ENCODE measurements at regions not wholly inside any gene's neighbourhood (a gene's known extent, or its start where the extent isn't known, plus 50 kb on each side); places are given as distances from the start of the nearest gene placed in this dataset.

DNA sequence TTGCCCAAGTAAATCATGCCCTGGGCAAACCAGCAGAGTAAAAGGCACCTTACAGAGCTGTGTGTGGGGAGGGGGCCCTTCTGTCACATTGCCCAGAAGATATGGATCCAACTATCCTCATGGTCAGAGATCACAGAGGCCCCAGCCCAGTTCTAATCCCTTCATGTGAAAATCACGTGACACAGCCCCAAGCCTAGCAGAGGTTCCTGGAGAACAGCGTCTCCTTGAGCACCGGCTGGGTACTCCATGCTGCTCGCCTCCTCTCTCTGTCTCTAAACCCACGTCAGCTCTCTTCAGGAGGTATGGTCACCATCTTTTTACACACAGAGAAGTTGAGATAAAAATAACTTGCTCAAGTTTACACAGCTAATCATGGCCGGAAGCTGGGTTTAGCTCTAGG is 230.2 kb downstream of the ANKRD60 start:
- Histone ChIP-seq H2AK5ac (ENCODE audit: low read length) (no peak overlapping the region), H3K18ac (ENCODE audit: low read length) (no peak overlapping the region), H3K27me3 (ENCODE audit: insufficient read depth, low read length) (no peaks in the 10 kb centered on the region), H2BK12ac (ENCODE audit: low read length) (no peak overlapping the region), H2AFZ (ENCODE audit: insufficient read depth, low read length, poor library complexity) (no peak overlapping the region), H3K27ac (ENCODE audit: low read depth, low read length) (no peak overlapping the region), H4K91ac (ENCODE audit: low read depth, low read length) (no peak overlapping the region), H3K79me2 (ENCODE audit: control insufficient read depth, insufficient read depth, low read length, poor library complexity) (no peaks in the 10 kb centered on the region), H3K9me3 (ENCODE audit: insufficient read depth, low read depth, low read length) (no peaks in the 10 kb centered on the region), H3K4me3 (ENCODE audit: low read depth, low read length) (no peak overlapping the region), H3K4me1 (ENCODE audit: control insufficient read depth in 1 of 2, insufficient read depth in 2 of 2, low read length in 2 of 2) (peaks cover 3 to 6% of the 10 kb centered on the region in 2 experiments), H2BK120ac (ENCODE audit: insufficient read depth, low read length, poor library complexity) (no peak overlapping the region), H3K4ac (ENCODE audit: low read depth, low read length) (no peak overlapping the region), H4K12ac (ENCODE audit: low read depth, low read length) (no peak overlapping the region), H4K8ac (ENCODE audit: low read depth, low read length) (no peak overlapping the region), H3K9ac (ENCODE audit: low read length) (no peak overlapping the region), H2BK5ac (ENCODE audit: low read depth, low read length, poor library complexity) (no peak overlapping the region), H3K14ac (ENCODE audit: low read length) (no peak overlapping the region), H3K23ac (ENCODE audit: low read length) (no peak overlapping the region), H3K4me2 (ENCODE audit: low read length) (no peak overlapping the region), H3K79me1 (ENCODE audit: low read length) (no peaks in the 10 kb centered on the region), H3K36me3 (ENCODE audit: control insufficient read depth in 1 of 2, insufficient read depth in 2 of 2, low read length in 2 of 2) (no peaks in the 10 kb centered on the region)
- no peak for DNase-seq
- WGBS (ENCODE audit: extremely low coverage, insufficient coverage, insufficient read length), result no CpG with 5 or more reads among the region's 6 CpGs

DNA sequence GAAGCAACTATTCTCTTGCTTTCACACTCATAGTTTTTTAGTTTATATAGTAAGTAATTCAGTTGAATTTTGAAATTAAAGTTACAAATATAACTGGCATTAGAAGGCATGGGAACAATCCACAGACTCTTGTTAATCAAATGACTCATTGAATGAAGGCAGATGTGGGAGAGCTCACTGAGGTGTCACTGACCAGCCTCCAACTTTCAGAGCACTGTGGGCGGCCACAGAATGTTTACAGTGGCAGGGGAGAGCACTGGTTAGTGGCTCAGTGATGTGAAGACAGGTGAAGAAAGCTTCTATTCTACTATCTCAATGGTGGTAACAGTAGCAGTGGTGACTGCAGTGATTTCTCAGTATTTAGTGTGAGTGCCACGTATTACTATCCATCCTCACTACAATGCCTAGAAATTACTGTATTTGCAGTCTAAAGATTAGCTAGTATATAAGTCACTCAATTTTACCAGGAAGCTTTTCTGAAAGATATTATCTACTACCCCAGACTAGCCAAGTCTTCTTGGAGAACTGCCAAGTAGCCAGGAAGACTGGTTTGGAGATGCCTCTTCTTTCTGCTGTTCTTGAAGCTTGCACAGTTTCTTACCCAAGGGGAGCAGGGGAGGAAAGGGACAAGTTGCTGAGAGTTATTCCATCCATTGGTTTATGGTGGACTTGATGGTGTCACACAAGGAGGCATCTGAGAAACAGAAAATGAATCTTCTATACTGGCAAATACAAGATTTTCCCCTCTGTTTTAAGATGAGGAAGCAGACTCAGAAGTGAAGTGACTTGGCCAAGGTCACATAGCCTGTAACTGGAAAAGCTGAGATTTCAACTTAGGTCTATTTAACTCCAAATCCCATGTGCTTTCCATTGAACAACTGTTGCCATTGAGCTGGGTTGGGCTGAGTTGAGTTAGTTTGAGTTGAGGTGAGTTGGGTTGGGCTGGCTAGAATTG is 231.2 kb downstream of the ANKRD60 start:
- no peak overlapping the region for H3K23ac ChIP-seq (ENCODE audit: low read length)
- no peak overlapping the region for H3K9ac ChIP-seq (ENCODE audit: low read length)
- no peaks in the 10 kb centered on the region for H3K79me1 ChIP-seq (ENCODE audit: low read length)
- no peak overlapping the region for H2BK5ac ChIP-seq (ENCODE audit: low read depth, low read length, poor library complexity)
- H3K18ac ChIP-seq (ENCODE audit: low read length), result no peak overlapping the region
- H3K4me2 ChIP-seq (ENCODE audit: low read length), result no peak overlapping the region
- no peak overlapping the region for H2AFZ ChIP-seq (ENCODE audit: insufficient read depth, low read length, poor library complexity)
- no peak overlapping the region for H3K4ac ChIP-seq (ENCODE audit: low read depth, low read length)
- no peak for DNase-seq
- H3K36me3 ChIP-seq (ENCODE audit: control insufficient read depth in 1 of 2, insufficient read depth in 2 of 2, low read length in 2 of 2), result no peaks in the 10 kb centered on the region
- no CpG with 5 or more reads among the region's 2 CpGs for WGBS (ENCODE audit: extremely low coverage, insufficient coverage, insufficient read length)
- no peak overlapping the region for H2BK120ac ChIP-seq (ENCODE audit: insufficient read depth, low read length, poor library complexity)
- no peak overlapping the region for H4K8ac ChIP-seq (ENCODE audit: low read depth, low read length)
- no peak overlapping the region for H3K27ac ChIP-seq (ENCODE audit: low read depth, low read length)
- no peaks in the 10 kb centered on the region for H3K9me3 ChIP-seq (ENCODE audit: insufficient read depth, low read depth, low read length)
- H3K14ac ChIP-seq (ENCODE audit: low read length), result no peak overlapping the region
- H3K27me3 ChIP-seq (ENCODE audit: insufficient read depth, low read length), result no peaks in the 10 kb centered on the region
- H3K4me3 ChIP-seq (ENCODE audit: low read depth, low read length), result no peak overlapping the region
- peaks cover 3 to 6% of the 10 kb centered on the region in 2 experiments for H3K4me1 ChIP-seq (ENCODE audit: control insufficient read depth in 1 of 2, insufficient read depth in 2 of 2, low read length in 2 of 2)
- no peak overlapping the region for H4K12ac ChIP-seq (ENCODE audit: low read depth, low read length)
- H4K91ac ChIP-seq (ENCODE audit: low read depth, low read length), result no peak overlapping the region
- no peak overlapping the region for H2BK12ac ChIP-seq (ENCODE audit: low read length)
- H2AK5ac ChIP-seq (ENCODE audit: low read length), result no peak overlapping the region
- H3K79me2 ChIP-seq (ENCODE audit: control insufficient read depth, insufficient read depth, low read length, poor library complexity), result no peaks in the 10 kb centered on the region

- Histone ChIP-seq H3K14ac (ENCODE audit: low read length) (no peak overlapping the region), H3K18ac (ENCODE audit: low read length) (no peak overlapping the region), H3K23ac (ENCODE audit: low read length) (no peak overlapping the region), H2BK120ac (ENCODE audit: insufficient read depth, low read length, poor library complexity) (no peak overlapping the region), H2BK12ac (ENCODE audit: low read length) (no peak overlapping the region), H3K79me2 (ENCODE audit: control insufficient read depth, insufficient read depth, low read length, poor library complexity) (no peaks in the 10 kb centered on the region), H3K79me1 (ENCODE audit: low read length) (no peaks in the 10 kb centered on the region), H4K91ac (ENCODE audit: low read depth, low read length) (no peak overlapping the region), H2AK5ac (ENCODE audit: low read length) (no peak overlapping the region), H3K4me2 (ENCODE audit: low read length) (no peak overlapping the region), H3K27me3 (ENCODE audit: insufficient read depth, low read length) (no peaks in the 10 kb centered on the region), H2AFZ (ENCODE audit: insufficient read depth, low read length, poor library complexity) (no peak overlapping the region), H3K4ac (ENCODE audit: low read depth, low read length) (no peak overlapping the region), H3K9me3 (ENCODE audit: insufficient read depth, low read depth, low read length) (no peaks in the 10 kb centered on the region), H3K36me3 (ENCODE audit: control insufficient read depth in 1 of 2, insufficient read depth in 2 of 2, low read length in 2 of 2) (no peaks in the 10 kb centered on the region), H3K4me1 (ENCODE audit: control insufficient read depth in 1 of 2, insufficient read depth in 2 of 2, low read length in 2 of 2) (peaks cover 5% of the 10 kb centered on the region in 2 experiments), H3K4me3 (ENCODE audit: low read depth, low read length) (no peak overlapping the region), H4K12ac (ENCODE audit: low read depth, low read length) (no peak overlapping the region), H4K8ac (ENCODE audit: low read depth, low read length) (no peak overlapping the region), H2BK5ac (ENCODE audit: low read depth, low read length, poor library complexity) (no peak overlapping the region), H3K27ac (ENCODE audit: low read depth, low read length) (no peak overlapping the region), H3K9ac (ENCODE audit: low read length) (no peak overlapping the region)
- no CpG with 5 or more reads among the region's 3 CpGs for WGBS (ENCODE audit: extremely low coverage, insufficient coverage, insufficient read length)
- DNase-seq, result no peak
Observed at GRCh38 chr20:57996465-57996864, 232.0 kb downstream of the ANKRD60 start.

DNA sequence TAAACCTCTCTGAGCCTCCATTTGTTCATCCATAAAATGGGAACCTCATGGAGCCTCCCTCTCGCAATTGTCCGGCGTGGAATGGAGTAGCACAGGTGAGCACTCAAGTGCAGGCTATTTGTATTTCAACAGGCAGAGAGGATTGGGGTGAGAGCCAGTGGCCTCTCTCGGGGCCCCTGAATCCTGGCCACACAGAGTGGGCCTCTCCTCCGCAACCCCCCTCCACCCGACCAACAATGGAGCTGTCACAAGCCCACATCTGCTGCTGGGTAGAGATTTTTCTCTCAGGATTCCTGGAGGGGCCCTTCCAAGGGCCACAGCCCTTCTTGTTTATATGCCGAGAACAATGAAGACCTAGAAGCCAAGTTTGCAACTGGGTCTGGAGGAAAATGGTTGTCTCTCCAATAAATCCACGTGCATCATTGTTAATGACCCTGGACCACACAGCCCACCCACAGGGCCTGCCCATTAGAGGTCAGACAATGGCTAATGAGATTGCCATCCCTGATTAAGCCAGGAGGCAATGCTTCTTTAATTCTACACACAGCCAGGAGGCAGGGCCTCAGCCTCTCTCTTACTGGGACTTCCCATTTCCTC is 233.0 kb downstream of the ANKRD60 start:
- Histone ChIP-seq H3K27ac (ENCODE audit: low read depth, low read length) (no peak overlapping the region), H3K79me2 (ENCODE audit: control insufficient read depth, insufficient read depth, low read length, poor library complexity) (no peaks in the 10 kb centered on the region), H3K4me2 (ENCODE audit: low read length) (no peak overlapping the region), H4K12ac (ENCODE audit: low read depth, low read length) (no peak overlapping the region), H3K79me1 (ENCODE audit: low read length) (no peaks in the 10 kb centered on the region), H3K4me3 (ENCODE audit: low read depth, low read length) (no peak overlapping the region), H3K23ac (ENCODE audit: low read length) (no peak overlapping the region), H3K9ac (ENCODE audit: low read length) (no peak overlapping the region), H2BK12ac (ENCODE audit: low read length) (no peak overlapping the region), H4K8ac (ENCODE audit: low read depth, low read length) (no peak overlapping the region), H3K27me3 (ENCODE audit: insufficient read depth, low read length) (no peaks in the 10 kb centered on the region), H3K4ac (ENCODE audit: low read depth, low read length) (no peak overlapping the region), H2AFZ (ENCODE audit: insufficient read depth, low read length, poor library complexity) (no peak overlapping the region), H2AK5ac (ENCODE audit: low read length) (no peak overlapping the region), H3K9me3 (ENCODE audit: insufficient read depth, low read depth, low read length) (no peaks in the 10 kb centered on the region), H3K18ac (ENCODE audit: low read length) (no peak overlapping the region), H3K36me3 (ENCODE audit: control insufficient read depth in 1 of 2, insufficient read depth in 2 of 2, low read length in 2 of 2) (no peaks in the 10 kb centered on the region), H3K4me1 (ENCODE audit: control insufficient read depth in 1 of 2, insufficient read depth in 2 of 2, low read length in 2 of 2) (peaks cover 4 to 6% of the 10 kb centered on the region in 2 experiments), H2BK5ac (ENCODE audit: low read depth, low read length, poor library complexity) (no peak overlapping the region), H3K14ac (ENCODE audit: low read length) (no peak overlapping the region), H2BK120ac (ENCODE audit: insufficient read depth, low read length, poor library complexity) (no peak overlapping the region), H4K91ac (ENCODE audit: low read depth, low read length) (no peak overlapping the region)
- DNase-seq, result no peak
- no CpG with 5 or more reads among the region's 8 CpGs for WGBS (ENCODE audit: extremely low coverage, insufficient coverage, insufficient read length)
